Stomach (tissue), 4 donors: ENCODE measurements at regions not wholly inside any gene's neighbourhood (a gene's known extent, or its start where the extent isn't known, plus 50 kb on each side); places are given as distances from the start of the nearest gene placed in this dataset.

Source experiments
- CTCF ChIP-seq, 7 experiments: fragments of 450-650 bp in 4 of 7; fragments of 200-600 bp in 3 of 7; sonication (generic) in 3 of 7; IDR thresholded peaks; one replicate each; pipeline ENCODE4 v1.5.1; 2016 to 2019; ENCODE audit warnings: antibody characterized with exemption in 7 of 7, control low read depth in 2 of 7, mild to moderate bottlenecking in 1 of 7
- EP300 ChIP-seq: sonication (generic); formaldehyde crosslinking; IDR thresholded peaks from one replicate; pipeline ENCODE4 v1.6.1; 2017; ENCODE audit warnings: antibody characterized with exemption
- POLR2A ChIP-seq, 4 donors: fragments of 450-650 bp; IDR thresholded peaks; one replicate each; pipeline ENCODE4 v1.6.1; 2016; ENCODE audit warnings: antibody characterized with exemption in 4 of 4, control low read depth in 2 of 4, mild to moderate bottlenecking in 1 of 4, moderate library complexity in 1 of 4
- POLR2AphosphoS5 ChIP-seq, 3 donors: sonication (generic); formaldehyde crosslinking; IDR thresholded peaks; one replicate each; pipeline ENCODE4 v1.6.1; 2016; ENCODE audit warnings: antibody characterized with exemption in 3 of 3

- no peak for TF ChIP-seq CTCF (IDR thresholded peaks at IDR 0.05)
- no peak for TF ChIP-seq POLR2AphosphoS5 (IDR thresholded peaks at IDR 0.05)
- TF ChIP-seq EP300, result no peak
- TF ChIP-seq POLR2A (IDR thresholded peaks at IDR 0.05), result no peak
Observed at GRCh38 chr13:78780708-78781107, 121.8 kb upstream of the OBI1 start.
